ENCODE measurements at regions not wholly inside any gene's neighbourhood (a gene's known extent, or its start where the extent isn't known, plus 50 kb on each side); places are given as distances from the start of the nearest gene placed in this dataset.

DNA sequence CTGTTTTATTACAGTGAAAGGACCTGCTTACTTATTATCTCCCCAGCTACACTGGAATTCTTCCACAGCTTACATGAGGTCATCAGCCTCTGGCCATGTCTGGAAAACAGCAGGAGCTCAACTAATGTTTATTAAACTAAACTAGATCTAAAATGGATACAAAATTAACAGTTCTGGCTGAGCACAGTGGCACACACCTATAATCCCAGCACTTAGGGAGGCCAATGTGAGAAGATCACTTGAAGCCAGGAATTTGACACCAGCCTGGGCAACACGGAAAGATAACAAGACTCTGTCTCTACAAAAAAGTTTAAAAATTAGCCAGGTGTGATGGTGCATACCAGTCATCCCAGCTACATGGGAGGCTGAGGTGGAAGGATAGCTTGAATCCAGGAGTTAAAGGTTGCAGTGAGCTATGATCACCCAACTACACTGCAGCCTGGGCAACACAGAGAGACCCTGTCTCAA, 220.8 kb upstream of the MARCKS start (continued):
- TF ChIP-seq, protein P1, sequence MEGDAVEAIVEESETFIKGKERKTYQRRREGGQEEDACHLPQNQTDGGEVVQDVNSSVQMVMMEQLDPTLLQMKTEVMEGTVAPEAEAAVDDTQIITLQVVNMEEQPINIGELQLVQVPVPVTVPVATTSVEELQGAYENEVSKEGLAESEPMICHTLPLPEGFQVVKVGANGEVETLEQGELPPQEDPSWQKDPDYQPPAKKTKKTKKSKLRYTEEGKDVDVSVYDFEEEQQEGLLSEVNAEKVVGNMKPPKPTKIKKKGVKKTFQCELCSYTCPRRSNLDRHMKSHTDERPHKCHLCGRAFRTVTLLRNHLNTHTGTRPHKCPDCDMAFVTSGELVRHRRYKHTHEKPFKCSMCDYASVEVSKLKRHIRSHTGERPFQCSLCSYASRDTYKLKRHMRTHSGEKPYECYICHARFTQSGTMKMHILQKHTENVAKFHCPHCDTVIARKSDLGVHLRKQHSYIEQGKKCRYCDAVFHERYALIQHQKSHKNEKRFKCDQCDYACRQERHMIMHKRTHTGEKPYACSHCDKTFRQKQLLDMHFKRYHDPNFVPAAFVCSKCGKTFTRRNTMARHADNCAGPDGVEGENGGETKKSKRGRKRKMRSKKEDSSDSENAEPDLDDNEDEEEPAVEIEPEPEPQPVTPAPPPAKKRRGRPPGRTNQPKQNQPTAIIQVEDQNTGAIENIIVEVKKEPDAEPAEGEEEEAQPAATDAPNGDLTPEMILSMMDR (IDR thresholded peaks at IDR 0.05) = no peak
- TF ChIP-seq YY1 (IDR thresholded peaks at IDR 0.05; ENCODE audit: low read depth) (no peak), MEF2A (IDR thresholded peaks at IDR 0.05; ENCODE audit: borderline replicate concordance, low read depth) (no peak), RCOR1 (IDR thresholded peaks at IDR 0.05; ENCODE audit: low read length) (no peak; the same call in 1 of the 2 replicates)

DNA sequence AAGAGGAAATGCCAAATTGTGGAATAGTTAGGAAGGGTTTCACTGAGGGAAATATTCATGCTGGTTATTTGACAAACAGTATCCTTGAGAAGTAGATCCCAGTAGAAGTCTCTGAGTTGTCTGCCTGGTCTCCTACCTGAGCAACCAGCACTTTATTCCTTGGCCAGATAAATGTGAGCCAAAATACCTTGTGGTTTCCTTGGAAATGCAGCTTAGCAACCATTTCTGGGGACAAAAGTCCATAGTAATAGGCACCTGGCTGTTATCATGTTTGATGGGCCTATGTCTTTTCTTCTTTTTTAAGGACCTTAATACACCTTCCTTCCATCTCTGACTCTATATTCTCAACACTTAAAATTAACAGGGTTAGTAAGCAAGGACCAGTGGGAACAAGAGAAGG, 217.1 kb upstream of the MARCKS start:
- H3K4me2 ChIP-seq = no peak overlapping the region
- H3K27ac ChIP-seq (ENCODE audit: low read depth in 2 of 2, low read length in 1 of 2) = no peak overlapping the region
- peaks cover 13% of the 10 kb centered on the region for H3F3A ChIP-seq (replicated peaks; ENCODE audit: insufficient read depth)
- peaks cover 3 to 4% of the 10 kb centered on the region in 2 experiments; a peak in 2 of 4 replicates for H3K4me1 ChIP-seq (ENCODE audit: control insufficient read depth in 1 of 2, insufficient read depth in 2 of 2, low read depth in 1 of 2, low read length in 1 of 2)
- no peaks in the 10 kb centered on the region for H3K9me3 ChIP-seq
- H4K20me1 ChIP-seq (ENCODE audit: insufficient read depth) = no peaks in the 10 kb centered on the region
- H3K79me2 ChIP-seq (ENCODE audit: insufficient read depth) = no peaks in the 10 kb centered on the region
- no peak for DNase-seq
- ChIA-PET POLR2A (no interaction called here), CTCF (no interaction called here)
- H3K27me3 ChIP-seq (ENCODE audit: insufficient read depth) = no peaks in the 10 kb centered on the region
- no peaks in the 10 kb centered on the region for H3K36me3 ChIP-seq (replicated peaks in 1 of 2; ENCODE audit: control insufficient read depth in 1 of 2, insufficient read depth in 2 of 2, low read length in 1 of 2)
- TF ChIP-seq TCF12 (IDR thresholded peaks at IDR 0.05) = no peak
- TF ChIP-seq, protein P2, sequence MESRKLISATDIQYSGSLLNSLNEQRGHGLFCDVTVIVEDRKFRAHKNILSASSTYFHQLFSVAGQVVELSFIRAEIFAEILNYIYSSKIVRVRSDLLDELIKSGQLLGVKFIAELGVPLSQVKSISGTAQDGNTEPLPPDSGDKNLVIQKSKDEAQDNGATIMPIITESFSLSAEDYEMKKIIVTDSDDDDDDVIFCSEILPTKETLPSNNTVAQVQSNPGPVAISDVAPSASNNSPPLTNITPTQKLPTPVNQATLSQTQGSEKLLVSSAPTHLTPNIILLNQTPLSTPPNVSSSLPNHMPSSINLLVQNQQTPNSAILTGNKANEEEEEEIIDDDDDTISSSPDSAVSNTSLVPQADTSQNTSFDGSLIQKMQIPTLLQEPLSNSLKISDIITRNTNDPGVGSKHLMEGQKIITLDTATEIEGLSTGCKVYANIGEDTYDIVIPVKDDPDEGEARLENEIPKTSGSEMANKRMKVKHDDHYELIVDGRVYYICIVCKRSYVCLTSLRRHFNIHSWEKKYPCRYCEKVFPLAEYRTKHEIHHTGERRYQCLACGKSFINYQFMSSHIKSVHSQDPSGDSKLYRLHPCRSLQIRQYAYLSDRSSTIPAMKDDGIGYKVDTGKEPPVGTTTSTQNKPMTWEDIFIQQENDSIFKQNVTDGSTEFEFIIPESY (IDR thresholded peaks at IDR 0.05; ENCODE audit: borderline replicate concordance, low read depth) = no peak
- no peak for TF ChIP-seq TEAD4 (IDR thresholded peaks at IDR 0.05; ENCODE audit: borderline replicate concordance, insufficient read depth)
- TF ChIP-seq, protein P3, sequence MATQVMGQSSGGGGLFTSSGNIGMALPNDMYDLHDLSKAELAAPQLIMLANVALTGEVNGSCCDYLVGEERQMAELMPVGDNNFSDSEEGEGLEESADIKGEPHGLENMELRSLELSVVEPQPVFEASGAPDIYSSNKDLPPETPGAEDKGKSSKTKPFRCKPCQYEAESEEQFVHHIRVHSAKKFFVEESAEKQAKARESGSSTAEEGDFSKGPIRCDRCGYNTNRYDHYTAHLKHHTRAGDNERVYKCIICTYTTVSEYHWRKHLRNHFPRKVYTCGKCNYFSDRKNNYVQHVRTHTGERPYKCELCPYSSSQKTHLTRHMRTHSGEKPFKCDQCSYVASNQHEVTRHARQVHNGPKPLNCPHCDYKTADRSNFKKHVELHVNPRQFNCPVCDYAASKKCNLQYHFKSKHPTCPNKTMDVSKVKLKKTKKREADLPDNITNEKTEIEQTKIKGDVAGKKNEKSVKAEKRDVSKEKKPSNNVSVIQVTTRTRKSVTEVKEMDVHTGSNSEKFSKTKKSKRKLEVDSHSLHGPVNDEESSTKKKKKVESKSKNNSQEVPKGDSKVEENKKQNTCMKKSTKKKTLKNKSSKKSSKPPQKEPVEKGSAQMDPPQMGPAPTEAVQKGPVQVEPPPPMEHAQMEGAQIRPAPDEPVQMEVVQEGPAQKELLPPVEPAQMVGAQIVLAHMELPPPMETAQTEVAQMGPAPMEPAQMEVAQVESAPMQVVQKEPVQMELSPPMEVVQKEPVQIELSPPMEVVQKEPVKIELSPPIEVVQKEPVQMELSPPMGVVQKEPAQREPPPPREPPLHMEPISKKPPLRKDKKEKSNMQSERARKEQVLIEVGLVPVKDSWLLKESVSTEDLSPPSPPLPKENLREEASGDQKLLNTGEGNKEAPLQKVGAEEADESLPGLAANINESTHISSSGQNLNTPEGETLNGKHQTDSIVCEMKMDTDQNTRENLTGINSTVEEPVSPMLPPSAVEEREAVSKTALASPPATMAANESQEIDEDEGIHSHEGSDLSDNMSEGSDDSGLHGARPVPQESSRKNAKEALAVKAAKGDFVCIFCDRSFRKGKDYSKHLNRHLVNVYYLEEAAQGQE (IDR thresholded peaks at IDR 0.05; ENCODE audit: low read depth, low read length) = no peak
- no peak for TF ChIP-seq SIN3A (IDR thresholded peaks at IDR 0.05; ENCODE audit: borderline replicate concordance, low read depth, low read length)
- TF ChIP-seq RCOR1 (IDR thresholded peaks at IDR 0.05; ENCODE audit: low read length) = no peak
- no peak for TF ChIP-seq GABPA (IDR thresholded peaks at IDR 0.05; ENCODE audit: low read depth)
- no peak for TF ChIP-seq FOSL2 (IDR thresholded peaks at IDR 0.05; ENCODE audit: borderline replicate concordance, low read depth)
- TF ChIP-seq MXI1 (IDR thresholded peaks at IDR 0.05; ENCODE audit: low read depth, low read length) = no peak
- TF ChIP-seq, protein P4, sequence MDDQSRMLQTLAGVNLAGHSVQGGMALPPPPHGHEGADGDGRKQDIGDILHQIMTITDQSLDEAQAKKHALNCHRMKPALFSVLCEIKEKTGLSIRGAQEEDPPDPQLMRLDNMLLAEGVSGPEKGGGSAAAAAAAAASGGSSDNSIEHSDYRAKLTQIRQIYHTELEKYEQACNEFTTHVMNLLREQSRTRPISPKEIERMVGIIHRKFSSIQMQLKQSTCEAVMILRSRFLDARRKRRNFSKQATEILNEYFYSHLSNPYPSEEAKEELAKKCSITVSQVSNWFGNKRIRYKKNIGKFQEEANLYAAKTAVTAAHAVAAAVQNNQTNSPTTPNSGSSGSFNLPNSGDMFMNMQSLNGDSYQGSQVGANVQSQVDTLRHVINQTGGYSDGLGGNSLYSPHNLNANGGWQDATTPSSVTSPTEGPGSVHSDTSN (IDR thresholded peaks at IDR 0.05) = no peak
- no peak for TF ChIP-seq RAD21 (IDR thresholded peaks at IDR 0.05; ENCODE audit: low read length)
- no peak for TF ChIP-seq JUND (IDR thresholded peaks at IDR 0.05)
- TF ChIP-seq EP300 (IDR thresholded peaks at IDR 0.05; ENCODE audit: borderline replicate concordance in 1 of 2, low read depth in 1 of 2, low read length in 1 of 2) = no peak
- no peak for TF ChIP-seq GATA2 (CRISPR knock-in tag; IDR thresholded peaks at IDR 0.05)
- TF ChIP-seq RFX5 (IDR thresholded peaks at IDR 0.05; ENCODE audit: low read length) = no peak
- no peak for TF ChIP-seq FOXM1 (IDR thresholded peaks at IDR 0.05; ENCODE audit: low read depth)
- TF ChIP-seq RXRA (IDR thresholded peaks at IDR 0.05; ENCODE audit: borderline replicate concordance, low read depth) = no peak
- TF ChIP-seq MEF2A (IDR thresholded peaks at IDR 0.05; ENCODE audit: borderline replicate concordance, low read depth) = no peak
- TF ChIP-seq, protein P5, sequence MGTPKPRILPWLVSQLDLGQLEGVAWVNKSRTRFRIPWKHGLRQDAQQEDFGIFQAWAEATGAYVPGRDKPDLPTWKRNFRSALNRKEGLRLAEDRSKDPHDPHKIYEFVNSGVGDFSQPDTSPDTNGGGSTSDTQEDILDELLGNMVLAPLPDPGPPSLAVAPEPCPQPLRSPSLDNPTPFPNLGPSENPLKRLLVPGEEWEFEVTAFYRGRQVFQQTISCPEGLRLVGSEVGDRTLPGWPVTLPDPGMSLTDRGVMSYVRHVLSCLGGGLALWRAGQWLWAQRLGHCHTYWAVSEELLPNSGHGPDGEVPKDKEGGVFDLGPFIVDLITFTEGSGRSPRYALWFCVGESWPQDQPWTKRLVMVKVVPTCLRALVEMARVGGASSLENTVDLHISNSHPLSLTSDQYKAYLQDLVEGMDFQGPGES (IDR thresholded peaks at IDR 0.05; ENCODE audit: low read depth, low read length) = no peak
- no peak for TF ChIP-seq ELF1 (IDR thresholded peaks at IDR 0.05)
- no peak overlapping the region for H3K4me3 ChIP-seq (ENCODE audit: low read depth in 2 of 2, low read length in 1 of 2)
- no peak overlapping the region for H2AFZ ChIP-seq (ENCODE audit: low read depth)
- no peaks in the 10 kb centered on the region for H3K9me2 ChIP-seq
- H3K9ac ChIP-seq = no peak overlapping the region

All from SK-N-SH (cell line).